GM12865 (cell line): ENCODE measurements at regions not wholly inside any gene's neighbourhood (a gene's known extent, or its start where the extent isn't known, plus 50 kb on each side); places are given as distances from the start of the nearest gene placed in this dataset.
"Not testable (repeated sequence)": the region's sequence is repeated elsewhere in the genome, so short reads cannot be mapped to it uniquely, and the experiment has no call there.

ENCODE experiments used
- DNase-seq: peaks from one replicate; pipeline ENCODE4 v3.0.0; 2010; ENCODE audit warnings: low read depth
- H3K4me3 ChIP-seq: 2 replicates; pipeline ENCODE4 v1.5.1; 2011; ENCODE audit warnings: mild to moderate bottlenecking, low read depth, low read length, control low read depth
- CTCF ChIP-seq: IDR thresholded peaks from 2 replicates; pipeline ENCODE4 v1.5.1; 2011; ENCODE audit warnings: low read length, control low read depth, low read depth, inconsistent platforms; ENCODE audit not compliant: insufficient read depth; ENCODE audit errors: missing control alignments

- no peak for DNase-seq
- no peak overlapping the region for H3K4me3 ChIP-seq
- no peak for TF ChIP-seq CTCF
Measured at GRCh38 chr12:60594035-60594711, 998.3 kb downstream of the SLC16A7 start.

GRCh38 chr12:60602601-60603000 is 1006.8 kb downstream of the SLC16A7 start:
- DNase-seq: no peak
- H3K4me3 ChIP-seq: no peak overlapping the region
- no peak for TF ChIP-seq CTCF

GRCh38 chr12:60603475-60603874 is 1007.6 kb downstream of the SLC16A7 start:
- DNase-seq, H3K4me3 ChIP-seq: not testable (repeated sequence)

GRCh38 chr12:60616400-60616799 is 1020.6 kb downstream of the SLC16A7 start:
- H3K4me3 ChIP-seq: no peak overlapping the region
- no peak for TF ChIP-seq CTCF
- DNase-seq: no peak

- DNase-seq: no peak
- TF ChIP-seq CTCF: no peak
- H3K4me3 ChIP-seq: no peak overlapping the region
Measured at GRCh38 chr12:60630796-60631195, 1035.0 kb downstream of the SLC16A7 start.

- DNase-seq: no peak
- no peak overlapping the region for H3K4me3 ChIP-seq
- TF ChIP-seq CTCF: no peak
Measured at GRCh38 chr12:60644076-60644475, 1048.2 kb downstream of the SLC16A7 start.

- no peak overlapping the region for H3K4me3 ChIP-seq
- no peak for TF ChIP-seq CTCF
- DNase-seq: no peak
Measured at GRCh38 chr12:60666895-60667294, 1071.1 kb downstream of the SLC16A7 start.

- H3K4me3 ChIP-seq: no peak overlapping the region
- no peak for TF ChIP-seq CTCF
- no peak for DNase-seq
Measured at GRCh38 chr12:60672949-60673348, 1077.1 kb downstream of the SLC16A7 start.
